GM23338 (cell line): ENCODE measurements at regions not wholly inside any gene's neighbourhood (a gene's known extent, or its start where the extent isn't known, plus 50 kb on each side); places are given as distances from the start of the nearest gene placed in this dataset.
A peak's percentile ranks its signal among the peaks of the same experiment; 100 is the strongest.

Source experiments
- ATAC-seq: fragments of 200-7000 bp; cut with Tn5 transposase; 3 replicates; pipeline ENCODE4 v1.9.1; 2020
- DNase-seq: peaks from one replicate; pipeline ENCODE4 v3.0.0-alpha.2; 2015; ENCODE audit warnings: low spot score
- H2AFZ ChIP-seq: fragments of 200-600 bp; sonication (generic); 2 replicates; pipeline ENCODE4 v1.8.0; 2016; ENCODE audit warnings: antibody characterized with exemption, mild to moderate bottlenecking, moderate library complexity
- H3F3A ChIP-seq: fragments of 200-600 bp; sonication (generic); replicated peaks from 2 replicates; pipeline ENCODE4 v1.8.0; 2017; ENCODE audit warnings: antibody characterized with exemption, mixed run types, low read depth
- H3K27ac ChIP-seq: fragments of 200-600 bp; sonication (generic); 2 replicates; pipeline ENCODE4 v1.6.1; 2016; ENCODE audit warnings: low read depth
- H3K27me3 ChIP-seq: fragments of 200-600 bp; sonication (generic); 2 replicates; pipeline ENCODE4 v1.8.0; 2016; ENCODE audit warnings: mild to moderate bottlenecking, mixed run types, moderate library complexity; ENCODE audit not compliant: insufficient read depth
- H3K36me3 ChIP-seq: fragments of 200-600 bp; sonication (generic); 2 replicates; pipeline ENCODE4 v1.8.0; 2016; ENCODE audit warnings: mild to moderate bottlenecking; ENCODE audit not compliant: insufficient read depth
- H3K4me1 ChIP-seq: fragments of 200-600 bp; sonication (generic); 2 replicates; pipeline ENCODE4 v1.8.0; 2016; ENCODE audit warnings: mild to moderate bottlenecking, moderate library complexity; ENCODE audit not compliant: insufficient read depth
- H3K4me2 ChIP-seq: fragments of 200-600 bp; sonication (generic); 2 replicates; pipeline ENCODE4 v1.7.1; 2017; ENCODE audit warnings: mixed run types
- H3K4me3 ChIP-seq: fragments of 200-600 bp; sonication (generic); 2 replicates; pipeline ENCODE4 v1.6.1; 2016; ENCODE audit warnings: mixed run types
- H3K79me2 ChIP-seq: fragments of 200-600 bp; sonication (generic); replicated peaks from 2 replicates; pipeline ENCODE4 v1.8.0; 2017; ENCODE audit warnings: mild to moderate bottlenecking; ENCODE audit not compliant: insufficient read depth
- H3K9me2 ChIP-seq: fragments of 200-600 bp; sonication (generic); 2 replicates; pipeline ENCODE4 v1.8.0; 2017; ENCODE audit not compliant: insufficient read depth
- H4K20me1 ChIP-seq: fragments of 200-600 bp; sonication (generic); replicated peaks from 2 replicates; pipeline ENCODE4 v1.8.0; 2017; ENCODE audit warnings: mild to moderate bottlenecking; ENCODE audit not compliant: insufficient read depth
- H3K27ac Mint-ChIP-seq: 2 replicates; pipeline ENCODE4 v1.8.0; 2020; ENCODE audit warnings: inconsistent platforms, mild to moderate bottlenecking, moderate library complexity, mixed read lengths
- H3K27me3 Mint-ChIP-seq: 3 replicates; pipeline ENCODE4 v1.8.0; 2022; ENCODE audit warnings: low read depth, mild to moderate bottlenecking, moderate library complexity, mixed read lengths, inconsistent platforms; ENCODE audit not compliant: insufficient read depth, poor library complexity
- H3K36me3 Mint-ChIP-seq: 3 replicates; pipeline ENCODE4 v1.8.0; 2021; ENCODE audit warnings: low read depth, mild to moderate bottlenecking, inconsistent platforms, moderate library complexity, mixed read lengths
- H3K4me1 Mint-ChIP-seq: 3 replicates; pipeline ENCODE4 v1.8.0; 2020; ENCODE audit warnings: mild to moderate bottlenecking, inconsistent platforms, mixed read lengths
- H3K4me3 Mint-ChIP-seq: 3 replicates; pipeline ENCODE4 v1.8.0; 2021; ENCODE audit warnings: moderate library complexity, mild to moderate bottlenecking, inconsistent platforms, mixed read lengths
- H3K9me3 Mint-ChIP-seq: 3 replicates; pipeline ENCODE4 v1.8.0; 2020; ENCODE audit warnings: moderate library complexity, mild to moderate bottlenecking, inconsistent platforms, mixed read lengths
- CREB1 ChIP-seq: fragments of 250-450 bp; sonication (Bioruptor Pico); IDR thresholded peaks from 2 replicates; pipeline ENCODE4 v1.5.0; 2020; ENCODE audit warnings: low read depth, mild to moderate bottlenecking, moderate library complexity
- CTCF ChIP-seq, 2 experiments: fragments of 200-600 bp in 1 of 2; sonication (generic) in 1 of 2; conservative IDR thresholded peaks; 2 replicates each; pipeline versions ENCODE4 v1.5.1 to v1.6.1; 2016 to 2017; ENCODE audit warnings: antibody characterized with exemption in 2 of 2, low read depth in 2 of 2, mild to moderate bottlenecking in 2 of 2, moderate library complexity in 1 of 2
- EZH2 ChIP-seq: fragments of 200-600 bp; sonication (generic); IDR thresholded peaks from one replicate; pipeline ENCODE4 v1.8.0; 2017; ENCODE audit warnings: antibody characterized with exemption, mild to moderate bottlenecking, low read depth; ENCODE audit not compliant: unreplicated experiment
- EZH2phosphoT487 ChIP-seq: fragments of 200-600 bp; sonication (generic); IDR thresholded peaks from one replicate; pipeline ENCODE4 v1.8.1; 2018; ENCODE audit warnings: antibody characterized with exemption; ENCODE audit not compliant: unreplicated experiment
- JUNB ChIP-seq: IDR thresholded peaks from one replicate; pipeline ENCODE4 v1.6.1; 2016; ENCODE audit warnings: antibody characterized with exemption; ENCODE audit not compliant: unreplicated experiment
- NANOG ChIP-seq: IDR thresholded peaks from 2 replicates; pipeline ENCODE4 v1.6.1; 2016; ENCODE audit warnings: antibody characterized with exemption, borderline replicate concordance
- POLR2AphosphoS5 ChIP-seq: IDR thresholded peaks from 2 replicates; pipeline ENCODE4 v1.6.1; 2016; ENCODE audit warnings: antibody characterized with exemption, low read depth
- REST ChIP-seq: IDR thresholded peaks from one replicate; pipeline ENCODE4 v1.6.1; 2018; ENCODE audit warnings: antibody characterized with exemption; ENCODE audit not compliant: unreplicated experiment
- STAT1 ChIP-seq: IDR thresholded peaks from one replicate; pipeline ENCODE4 v1.6.1; 2016; ENCODE audit warnings: antibody characterized with exemption; ENCODE audit not compliant: unreplicated experiment
- ZNF114 ChIP-seq: fragments of 250-450 bp; sonication (Bioruptor Pico); IDR thresholded peaks from 2 replicates; pipeline ENCODE4 v1.5.0; 2020; ENCODE audit warnings: mild to moderate bottlenecking, moderate library complexity
- ZNF331 ChIP-seq: fragments of 250-450 bp; sonication (Bioruptor Pico); IDR thresholded peaks from 2 replicates; pipeline ENCODE4 v1.5.0; 2020; ENCODE audit warnings: low read depth, mild to moderate bottlenecking, moderate library complexity

- no peaks in the 10 kb centered on the region for H4K20me1 ChIP-seq
- Mint-ChIP-seq H3K36me3 (no peaks in the 10 kb centered on the region), H3K9me3 (no peaks in the 10 kb centered on the region), H3K27me3 (no peaks in the 10 kb centered on the region), H3K4me3 (no peak overlapping the region), H3K27ac (0 out of 2 replicates have a peak overlapping the region, but pooled peaks have one; percentile 27), H3K4me1 (no peaks in the 10 kb centered on the region)
- no peak overlapping the region for H3K27ac ChIP-seq
- TF ChIP-seq EZH2 (no peak), JUNB (no peak), STAT1 (no peak), REST (no peak), CREB1 (no peak)
- no peak for ATAC-seq
- no peaks in the 10 kb centered on the region for H3K9me2 ChIP-seq
- DNase-seq = no peak
- no peaks in the 10 kb centered on the region for H3K79me2 ChIP-seq
- no peaks in the 10 kb centered on the region for H3K36me3 ChIP-seq
- H3K4me1 ChIP-seq = no peaks in the 10 kb centered on the region
- H2AFZ ChIP-seq = no peak overlapping the region
- no peak overlapping the region for H3K4me2 ChIP-seq
- H3K4me3 ChIP-seq = no peak overlapping the region
- H3F3A ChIP-seq = no peaks in the 10 kb centered on the region
- H3K27me3 ChIP-seq = no peaks in the 10 kb centered on the region
Measured at GRCh38 chr3:166177130-166177529, 339.9 kb upstream of the BCHE start.

- Histone ChIP-seq H3K9me2 (no peaks in the 10 kb centered on the region), H3K27me3 (no peaks in the 10 kb centered on the region), H3K4me3 (no peak overlapping the region), H3K27ac (no peak overlapping the region), H3K79me2 (no peaks in the 10 kb centered on the region), H3K36me3 (no peaks in the 10 kb centered on the region), H2AFZ (no peak overlapping the region), H4K20me1 (no peaks in the 10 kb centered on the region), H3K4me2 (no peak overlapping the region), H3K4me1 (no peaks in the 10 kb centered on the region), H3F3A (no peaks in the 10 kb centered on the region)
- Mint-ChIP-seq H3K9me3 (no peaks in the 10 kb centered on the region), H3K36me3 (no peaks in the 10 kb centered on the region), H3K27ac (no peak overlapping the region), H3K4me1 (no peaks in the 10 kb centered on the region), H3K27me3 (no peaks in the 10 kb centered on the region), H3K4me3 (no peak overlapping the region)
- DNase-seq (no peak), ATAC-seq (no peak)
- TF ChIP-seq ZNF114 (no peak), CTCF (conservative IDR thresholded peaks at IDR 0.05; ENCODE audit: low read depth in 2 of 2) (no peak), NANOG (no peak), ZNF331 (CRISPR knock-in tag) (no peak), EZH2phosphoT487 (no peak), CREB1 (no peak), REST (no peak), POLR2AphosphoS5 (no peak)
Measured at GRCh38 chr3:166171695-166172094, 334.5 kb upstream of the BCHE start.
